Esophagus muscularis mucosa (tissue), 4 donors: ENCODE measurements at regions not wholly inside any gene's neighbourhood (a gene's known extent, or its start where the extent isn't known, plus 50 kb on each side); places are given as distances from the start of the nearest gene placed in this dataset.

Source experiments
- EP300 ChIP-seq: sonication (generic); formaldehyde crosslinking; IDR thresholded peaks from one replicate; pipeline ENCODE4 v1.6.1; 2017; ENCODE audit warnings: antibody characterized with exemption
- POLR2A ChIP-seq: fragments of 450-650 bp; IDR thresholded peaks from one replicate; pipeline ENCODE4 v1.6.1; 2017; ENCODE audit warnings: antibody characterized with exemption, moderate library complexity, mild to moderate bottlenecking, low read depth
- POLR2AphosphoS5 ChIP-seq, 2 donors: sonication (generic); formaldehyde crosslinking; IDR thresholded peaks; one replicate each; pipeline ENCODE4 v1.6.1; 2017; ENCODE audit warnings: antibody characterized with exemption in 2 of 2
- TF ChIP-seq, protein P1 (sequence below), 3 experiments: fragments of 200-600 bp in 2 of 3; fragments of 450-650 bp in 1 of 3; sonication (generic) in 2 of 3; IDR thresholded peaks; one replicate each; pipeline ENCODE4 v1.5.1; 2017 to 2019; ENCODE audit warnings: antibody characterized with exemption in 3 of 3, mild to moderate bottlenecking in 2 of 3, moderate library complexity in 1 of 3

DNA sequence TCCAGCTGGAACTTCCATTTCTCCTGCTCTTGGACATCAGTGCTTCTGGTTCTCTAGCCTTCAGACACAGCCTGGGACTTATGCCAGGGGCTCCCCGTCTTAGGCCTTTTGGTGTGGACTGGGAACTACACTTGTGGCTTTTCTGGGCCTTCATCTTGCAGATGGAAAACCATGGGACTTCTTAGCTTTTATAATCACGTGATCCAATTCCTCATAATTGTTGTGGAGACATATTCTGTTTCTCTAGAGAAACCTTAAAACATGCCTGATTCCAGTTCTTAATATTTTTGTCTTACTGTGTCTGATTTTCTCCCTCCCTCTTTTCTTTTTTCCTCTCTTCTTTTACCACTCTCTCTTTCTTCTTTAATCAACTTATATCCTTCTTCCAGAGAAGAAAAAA lies 224.2 kb upstream of the FOXP2 start:
- TF ChIP-seq POLR2A (no peak), EP300 (no peak), POLR2AphosphoS5 (IDR thresholded peaks at IDR 0.05) (no peak)
- TF ChIP-seq, protein P1, sequence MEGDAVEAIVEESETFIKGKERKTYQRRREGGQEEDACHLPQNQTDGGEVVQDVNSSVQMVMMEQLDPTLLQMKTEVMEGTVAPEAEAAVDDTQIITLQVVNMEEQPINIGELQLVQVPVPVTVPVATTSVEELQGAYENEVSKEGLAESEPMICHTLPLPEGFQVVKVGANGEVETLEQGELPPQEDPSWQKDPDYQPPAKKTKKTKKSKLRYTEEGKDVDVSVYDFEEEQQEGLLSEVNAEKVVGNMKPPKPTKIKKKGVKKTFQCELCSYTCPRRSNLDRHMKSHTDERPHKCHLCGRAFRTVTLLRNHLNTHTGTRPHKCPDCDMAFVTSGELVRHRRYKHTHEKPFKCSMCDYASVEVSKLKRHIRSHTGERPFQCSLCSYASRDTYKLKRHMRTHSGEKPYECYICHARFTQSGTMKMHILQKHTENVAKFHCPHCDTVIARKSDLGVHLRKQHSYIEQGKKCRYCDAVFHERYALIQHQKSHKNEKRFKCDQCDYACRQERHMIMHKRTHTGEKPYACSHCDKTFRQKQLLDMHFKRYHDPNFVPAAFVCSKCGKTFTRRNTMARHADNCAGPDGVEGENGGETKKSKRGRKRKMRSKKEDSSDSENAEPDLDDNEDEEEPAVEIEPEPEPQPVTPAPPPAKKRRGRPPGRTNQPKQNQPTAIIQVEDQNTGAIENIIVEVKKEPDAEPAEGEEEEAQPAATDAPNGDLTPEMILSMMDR (IDR thresholded peaks at IDR 0.05): no peak
